Endothelial cell of umbilical vein (primary cell): ENCODE measurements at regions not wholly inside any gene's neighbourhood (a gene's known extent, or its start where the extent isn't known, plus 50 kb on each side); places are given as distances from the start of the nearest gene placed in this dataset.

Source experiments
- BruUV-seq: library from RNA; stranded (reverse); fragments of 400-500 nt; replicated peaks from 2 replicates; lab custom pipeline; 2021; lab: Mats Ljungman, UMichigan
- CTCF ChIA-PET: fragments of 300-600, 350-600 bp; sonication (Branson Sonifier 250); formaldehyde crosslinking; loops from one replicate; lab custom pipeline; 2021; ENCODE audit warnings: antibody characterized with exemption, inconsistent platforms; lab: Charles Lee
- POLR2A ChIA-PET: fragments of 300-600, 350-600 bp; sonication (Branson Sonifier 250); formaldehyde crosslinking; loops from one replicate; lab custom pipeline; 2021; ENCODE audit warnings: antibody characterized with exemption, inconsistent platforms; lab: Charles Lee
- DNase-seq: peaks from one replicate; pipeline ENCODE4 v3.0.0-alpha.2; 2011; ENCODE audit warnings: low read depth, low spot score
- FAIRE-seq: peaks from 2 replicates; lab custom pipeline; 2011; peaks lifted over from hg19 to GRCh38; lab: Jason Lieb, UNC
- H2AFZ ChIP-seq: 2 replicates; pipeline ENCODE4 v1.6.0; 2012; ENCODE audit warnings: low read depth, low read length, control low read depth, inconsistent platforms
- H3K27ac ChIP-seq: 2 replicates; pipeline ENCODE4 v1.5.1; 2011; ENCODE audit warnings: low read depth, mild to moderate bottlenecking, control low read depth, low read length, moderate library complexity; ENCODE audit not compliant: insufficient read depth
- H3K27me3 ChIP-seq, 2 experiments: 2 replicates each; pipeline versions ENCODE4 v1.6.0 to v1.6.1; 2011; ENCODE audit warnings: low read length in 2 of 2, mixed read lengths in 1 of 2; ENCODE audit not compliant: control insufficient read depth in 2 of 2, insufficient read depth in 2 of 2
- H3K36me3 ChIP-seq, 2 experiments: 2 replicates in 1 of 2; 3 replicates in 1 of 2; pipeline ENCODE4 v1.5.1; 2011; ENCODE audit warnings: low read length in 2 of 2, mild to moderate bottlenecking in 1 of 2, moderate library complexity in 1 of 2; ENCODE audit not compliant: control insufficient read depth in 2 of 2, insufficient read depth in 2 of 2; ENCODE audit errors: extremely low read depth in 1 of 2
- H3K4me1 ChIP-seq: 3 replicates; pipeline ENCODE4 v1.5.1; 2011; ENCODE audit warnings: mild to moderate bottlenecking, low read length; ENCODE audit not compliant: control insufficient read depth, insufficient read depth; ENCODE audit errors: extremely low read depth
- H3K4me2 ChIP-seq: 2 replicates; pipeline ENCODE4 v1.6.1; 2011; ENCODE audit warnings: low read length, control low read depth, mixed read lengths; ENCODE audit not compliant: insufficient read depth
- H3K4me3 ChIP-seq, 3 experiments: fragments of 200-600 bp in 1 of 3; sonication (generic), shearing (Covaris generic) in 1 of 3; replicated peaks in 1 of 3; 2 replicates each; pipeline ENCODE4 v1.5.1; 2011 to 2016; ENCODE audit warnings: control low read depth in 3 of 3, low read length in 3 of 3, mild to moderate bottlenecking in 2 of 3, inconsistent platforms in 1 of 3, low read depth in 1 of 3, moderate library complexity in 1 of 3; ENCODE audit not compliant: insufficient read depth in 1 of 3
- H3K79me2 ChIP-seq: 2 replicates; pipeline ENCODE4 v1.6.0; 2012; ENCODE audit warnings: low read length, inconsistent platforms; ENCODE audit not compliant: control insufficient read depth, insufficient read depth
- H3K9ac ChIP-seq: replicated peaks from 2 replicates; pipeline ENCODE3; 2011; ENCODE audit warnings: low read length, control low read depth; ENCODE audit not compliant: insufficient read depth; ENCODE audit errors: extremely low read depth
- H3K9me1 ChIP-seq: replicated peaks from 3 replicates; pipeline ENCODE4 v1.6.0; 2011; ENCODE audit warnings: mild to moderate bottlenecking, low read length; ENCODE audit not compliant: control insufficient read depth, insufficient read depth; ENCODE audit errors: extremely low read depth
- H3K9me3 ChIP-seq: replicated peaks from 2 replicates; pipeline ENCODE4 v1.5.1; 2012; ENCODE audit warnings: low read length, inconsistent platforms; ENCODE audit not compliant: control insufficient read depth, insufficient read depth
- H4K20me1 ChIP-seq: replicated peaks from 2 replicates; pipeline ENCODE3; 2011; ENCODE audit warnings: mild to moderate bottlenecking, low read length; ENCODE audit not compliant: control insufficient read depth, insufficient read depth; ENCODE audit errors: extremely low read depth
- EZH2 ChIP-seq: IDR thresholded peaks from 2 replicates; pipeline ENCODE4 v1.6.1; 2012; ENCODE audit warnings: borderline replicate concordance, low read depth, mild to moderate bottlenecking, moderate library complexity, low read length, inconsistent platforms; ENCODE audit not compliant: severe bottlenecking
- GATA2 ChIP-seq: IDR thresholded peaks from 2 replicates; pipeline ENCODE4 v1.7.0; 2011; ENCODE audit warnings: low read depth, mild to moderate bottlenecking, moderate library complexity, mixed read lengths, low read length; ENCODE audit not compliant: insufficient read length, insufficient read depth
- JUN ChIP-seq: IDR thresholded peaks from 2 replicates; pipeline ENCODE4 v1.6.1; 2011; ENCODE audit warnings: borderline replicate concordance, low read depth; ENCODE audit not compliant: insufficient read length, insufficient read depth
- MYC ChIP-seq: IDR thresholded peaks from one replicate; pipeline ENCODE4 v1.6.1; 2011; ENCODE audit warnings: mild to moderate bottlenecking, low read depth, low read length
- POLR2A ChIP-seq: IDR thresholded peaks from 2 replicates; pipeline ENCODE4 v1.6.1; 2012; ENCODE audit warnings: low read depth, mild to moderate bottlenecking, control low read depth, low read length
- POLR2AphosphoS5 ChIP-seq: IDR thresholded peaks from 2 replicates; pipeline ENCODE4 v1.6.1; 2012; ENCODE audit warnings: low read depth, mild to moderate bottlenecking, control low read depth, low read length, moderate library complexity; ENCODE audit not compliant: insufficient read depth
- dilution Hi-C: fragments of 300-500 bp; cut with MboI; formaldehyde crosslinking; loops from one replicate; pipeline ENCODE4 v1.15.0; 2019; ENCODE audit warnings: low sequenced_read_pairs; ENCODE audit not compliant: extremely low pct_ligation_motif_present
- intact Hi-C: fragments of 100-400 bp; cut with micrococcal nuclease; formaldehyde crosslinking; loops from one replicate; pipeline ENCODE4 v1.10.0; 2022
- TF ChIP-seq, protein P1 (sequence below), 2 donors: IDR thresholded peaks; 1 replicate in 1 of 2; 2 replicates in 1 of 2; pipeline ENCODE4 v1.5.1; 2011; ENCODE audit warnings: low read length in 2 of 2, mild to moderate bottlenecking in 2 of 2, moderate library complexity in 2 of 2, control low read depth in 1 of 2, inconsistent platforms in 1 of 2, low read depth in 1 of 2; ENCODE audit not compliant: insufficient read depth in 1 of 2; ENCODE audit errors: extremely low read depth in 1 of 2

DNA sequence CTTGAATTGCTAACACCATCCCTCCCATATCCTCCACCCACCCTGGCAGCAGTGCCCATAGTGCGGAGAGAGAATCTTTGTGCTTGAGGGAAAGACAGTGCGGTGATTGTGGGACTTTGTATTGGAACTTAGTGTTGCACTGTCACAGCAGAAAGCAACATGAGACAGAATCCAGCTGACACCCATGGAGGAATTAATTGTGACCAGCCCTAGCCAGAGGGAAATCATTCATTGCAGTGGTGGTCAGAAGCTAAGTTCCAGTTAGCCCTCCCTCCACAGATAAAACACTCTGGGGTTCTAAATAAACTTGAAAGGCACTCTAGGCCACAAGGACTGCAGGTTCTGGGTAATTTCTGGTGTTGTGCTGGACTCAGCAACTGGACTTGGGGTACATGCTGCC, 1002.6 kb downstream of the TMTC2 start:
- ChIA-PET POLR2A (no interaction called here), CTCF (no interaction called here)
- Histone ChIP-seq H3K27me3 (no peaks in the 10 kb centered on the region), H3K4me3 (no peak overlapping the region), H3K27ac (no peak overlapping the region), H3K9me1 (no peaks in the 10 kb centered on the region), H3K4me1 (no peaks in the 10 kb centered on the region), H3K4me2 (no peak overlapping the region), H3K9ac (no peak overlapping the region), H2AFZ (no peak overlapping the region), H3K9me3 (no peaks in the 10 kb centered on the region), H3K79me2 (no peaks in the 10 kb centered on the region), H3K36me3 (no peaks in the 10 kb centered on the region), H4K20me1 (no peaks in the 10 kb centered on the region)
- no peak for DNase-seq
- dilution Hi-C loops, result no loop called here
- intact Hi-C loops, result no loop called here
- FAIRE-seq, result no peak
- BruUV-seq, result no TSS peak
- TF ChIP-seq, protein P1, sequence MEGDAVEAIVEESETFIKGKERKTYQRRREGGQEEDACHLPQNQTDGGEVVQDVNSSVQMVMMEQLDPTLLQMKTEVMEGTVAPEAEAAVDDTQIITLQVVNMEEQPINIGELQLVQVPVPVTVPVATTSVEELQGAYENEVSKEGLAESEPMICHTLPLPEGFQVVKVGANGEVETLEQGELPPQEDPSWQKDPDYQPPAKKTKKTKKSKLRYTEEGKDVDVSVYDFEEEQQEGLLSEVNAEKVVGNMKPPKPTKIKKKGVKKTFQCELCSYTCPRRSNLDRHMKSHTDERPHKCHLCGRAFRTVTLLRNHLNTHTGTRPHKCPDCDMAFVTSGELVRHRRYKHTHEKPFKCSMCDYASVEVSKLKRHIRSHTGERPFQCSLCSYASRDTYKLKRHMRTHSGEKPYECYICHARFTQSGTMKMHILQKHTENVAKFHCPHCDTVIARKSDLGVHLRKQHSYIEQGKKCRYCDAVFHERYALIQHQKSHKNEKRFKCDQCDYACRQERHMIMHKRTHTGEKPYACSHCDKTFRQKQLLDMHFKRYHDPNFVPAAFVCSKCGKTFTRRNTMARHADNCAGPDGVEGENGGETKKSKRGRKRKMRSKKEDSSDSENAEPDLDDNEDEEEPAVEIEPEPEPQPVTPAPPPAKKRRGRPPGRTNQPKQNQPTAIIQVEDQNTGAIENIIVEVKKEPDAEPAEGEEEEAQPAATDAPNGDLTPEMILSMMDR (IDR thresholded peaks at IDR 0.05; ENCODE audit: extremely low read depth in 1 of 2, insufficient read depth in 1 of 2, low read depth in 1 of 2, low read length in 2 of 2), result no peak
- TF ChIP-seq MYC (no peak), POLR2A (no peak), POLR2AphosphoS5 (no peak), GATA2 (no peak), JUN (no peak), EZH2 (no peak)
